Hematopoietic multipotent progenitor cell treated with erythropoietin and hydrocortisone succinate and interleukin-3 and kit ligand, for 8 days (in vitro differentiated cells): ENCODE measurements at regions not wholly inside any gene's neighbourhood (a gene's known extent, or its start where the extent isn't known, plus 50 kb on each side); places are given as distances from the start of the nearest gene placed in this dataset.

Source experiments
- DNase-seq: peaks from one replicate; pipeline ENCODE4 v3.0.0-alpha.2; 2015

GRCh38 chr5:2014058-2014610, 131.4 kb upstream of the IRX4 start:
- DNase-seq: no peak

DNA sequence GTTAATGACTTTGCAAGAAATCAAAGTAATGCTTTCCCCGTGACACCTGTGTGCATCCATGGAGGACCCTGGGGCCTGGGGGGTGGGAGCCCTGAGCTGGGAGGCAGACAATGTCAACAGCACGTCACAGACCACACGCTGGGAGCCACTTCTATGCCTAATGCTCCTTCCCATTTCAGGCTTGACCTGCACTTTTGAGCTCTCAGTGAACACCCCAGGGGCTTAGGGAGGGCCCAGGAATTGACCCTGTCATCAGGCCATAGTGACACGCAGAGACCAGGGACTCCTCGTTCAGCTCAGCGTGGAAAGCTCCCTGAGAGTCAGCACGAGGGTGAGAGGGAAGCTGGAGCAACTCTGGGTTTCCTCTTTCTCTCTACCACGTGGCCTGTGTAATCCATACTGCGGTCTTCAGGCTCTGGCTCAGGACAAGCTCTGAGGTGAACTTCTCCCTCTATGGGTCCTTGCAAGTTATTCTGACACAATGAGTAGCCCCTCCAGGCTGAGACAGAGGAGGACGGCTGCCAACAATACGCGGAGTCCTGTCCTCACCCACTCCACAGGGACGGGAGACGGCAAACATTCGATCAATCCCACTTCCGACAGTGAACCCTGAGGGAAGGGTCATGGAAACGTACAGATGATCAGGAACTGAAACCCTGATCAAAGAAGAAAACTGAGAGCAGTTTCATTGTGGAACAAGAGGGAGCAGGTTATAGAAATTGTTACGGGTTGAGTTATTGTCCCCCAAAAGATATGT, 130.8 kb upstream of the IRX4 start:
- DNase-seq: no peak

- DNase-seq: no peak
These were observed 130.2 kb upstream of the IRX4 start for GRCh38 chr5:2012885-2013284.

DNA sequence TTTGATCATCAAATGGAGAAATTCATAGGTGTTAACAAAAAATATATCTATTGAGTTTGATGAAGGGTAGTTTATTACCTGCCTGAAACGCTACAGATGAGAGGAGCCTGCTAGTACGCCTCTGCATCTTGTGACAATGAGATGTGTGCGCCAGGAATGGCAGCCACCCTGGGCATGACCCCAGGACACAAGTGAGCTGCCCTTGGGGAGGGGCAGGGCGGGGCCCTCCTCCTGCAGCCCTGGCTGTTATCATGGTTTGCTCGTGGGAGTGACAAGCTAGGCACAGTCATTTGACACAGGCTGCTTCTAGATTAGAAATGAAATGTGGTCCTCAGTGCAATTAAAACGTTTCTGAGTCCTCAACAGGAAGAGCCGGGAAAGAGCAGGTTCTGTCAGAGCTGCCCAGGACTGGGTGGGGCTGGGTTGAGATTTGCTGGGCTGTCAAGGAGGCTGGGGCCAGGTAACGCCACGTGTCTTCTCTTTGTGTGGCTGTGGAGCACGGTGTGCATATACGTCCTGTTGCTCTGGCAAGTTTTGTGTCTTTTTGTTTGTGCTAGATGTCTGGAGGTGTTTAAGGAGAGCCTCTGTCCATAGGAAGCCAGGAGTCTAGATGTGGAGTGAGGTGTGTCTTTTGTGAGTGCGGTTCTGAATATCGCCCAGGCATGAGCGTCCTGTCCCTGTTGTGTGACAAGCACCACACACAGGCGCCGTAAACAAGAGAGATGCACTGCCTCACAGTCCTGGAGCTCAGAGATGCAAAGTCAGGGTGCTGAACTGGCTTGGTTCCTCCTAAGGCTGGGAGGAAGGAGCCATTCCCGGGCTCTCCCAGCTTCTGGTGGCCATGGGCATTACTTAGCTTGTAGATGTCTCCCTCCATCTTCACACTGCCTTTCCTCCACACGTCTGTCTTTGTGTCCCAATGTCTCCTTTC, 129.0 kb upstream of the IRX4 start:
- no peak for DNase-seq

- no peak for DNase-seq
These were observed 128.2 kb upstream of the IRX4 start for GRCh38 chr5:2010940-2011339.

- no peak for DNase-seq
These were observed 127.5 kb upstream of the IRX4 start for GRCh38 chr5:2009986-2010914.

- no peak for DNase-seq
These were observed 126.3 kb upstream of the IRX4 start for GRCh38 chr5:2008851-2009629.

GRCh38 chr5:2007878-2008501, 125.3 kb upstream of the IRX4 start:
- no peak for DNase-seq

DNA sequence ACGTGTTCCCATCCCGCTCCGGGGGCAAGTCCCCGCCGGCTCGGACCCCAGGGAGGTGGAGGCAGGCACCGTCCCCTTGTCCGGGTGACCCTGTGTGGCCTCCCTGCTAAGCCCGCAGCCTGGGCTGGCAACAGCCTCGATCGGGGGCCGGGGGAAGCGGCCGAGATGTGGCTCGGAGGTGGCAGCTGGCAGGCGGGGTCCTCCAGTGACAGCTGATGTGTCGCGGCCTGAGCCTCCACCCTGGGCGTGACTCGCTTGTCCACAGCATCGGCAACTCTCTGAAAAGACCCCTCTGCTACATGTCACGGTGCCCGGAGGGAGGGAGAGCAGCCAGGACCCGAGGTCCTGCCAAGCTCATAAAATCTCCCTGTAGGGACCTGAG, 124.8 kb upstream of the IRX4 start:
- no peak for DNase-seq

GRCh38 chr5:2006971-2007291, 124.2 kb upstream of the IRX4 start:
- DNase-seq: no peak

GRCh38 chr5:2006193-2006970, 123.7 kb upstream of the IRX4 start:
- no peak for DNase-seq

- DNase-seq: no peak
These were observed 122.6 kb upstream of the IRX4 start for GRCh38 chr5:2005101-2006041.

DNA sequence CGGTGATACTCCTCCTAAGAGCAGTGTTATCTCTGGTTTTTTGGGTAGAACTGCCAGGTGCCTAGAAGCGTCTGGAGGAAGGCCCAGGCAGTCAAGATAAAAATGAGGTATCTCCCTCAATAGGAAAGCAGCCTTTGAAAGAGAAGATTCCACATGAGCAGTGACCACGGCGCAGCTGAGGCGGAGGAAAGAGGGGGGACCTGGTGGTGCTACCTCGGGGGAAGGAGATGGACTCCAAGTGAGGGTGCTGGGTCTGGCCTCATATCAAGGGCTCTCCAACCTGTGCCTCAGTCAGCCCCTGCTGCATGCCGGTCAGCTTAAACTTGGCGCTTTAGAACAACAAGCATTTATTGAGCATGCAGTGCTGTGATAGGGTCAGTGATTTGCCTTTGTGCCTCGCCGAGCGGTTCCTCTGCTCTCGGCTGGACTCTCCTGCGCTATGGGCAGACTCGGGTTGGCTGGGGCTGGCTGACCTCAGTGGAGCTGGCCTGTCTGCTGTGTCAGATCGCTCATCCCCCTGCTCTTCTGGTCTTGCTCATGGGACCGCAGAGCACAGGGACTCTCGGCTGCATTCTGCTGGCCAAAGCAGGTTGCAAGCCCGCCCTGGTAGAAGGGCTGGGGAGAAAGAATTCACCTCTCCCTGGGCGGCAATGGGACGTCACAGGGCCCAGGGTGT, 121.1 kb upstream of the IRX4 start:
- no peak for DNase-seq

- DNase-seq: no peak
These were observed 120.5 kb upstream of the IRX4 start for GRCh38 chr5:2003206-2003605.

- no peak for DNase-seq
These were observed 118.6 kb upstream of the IRX4 start for GRCh38 chr5:2001300-2001699.

- DNase-seq: no peak
These were observed 117.9 kb upstream of the IRX4 start for GRCh38 chr5:2000591-2000990.

DNA sequence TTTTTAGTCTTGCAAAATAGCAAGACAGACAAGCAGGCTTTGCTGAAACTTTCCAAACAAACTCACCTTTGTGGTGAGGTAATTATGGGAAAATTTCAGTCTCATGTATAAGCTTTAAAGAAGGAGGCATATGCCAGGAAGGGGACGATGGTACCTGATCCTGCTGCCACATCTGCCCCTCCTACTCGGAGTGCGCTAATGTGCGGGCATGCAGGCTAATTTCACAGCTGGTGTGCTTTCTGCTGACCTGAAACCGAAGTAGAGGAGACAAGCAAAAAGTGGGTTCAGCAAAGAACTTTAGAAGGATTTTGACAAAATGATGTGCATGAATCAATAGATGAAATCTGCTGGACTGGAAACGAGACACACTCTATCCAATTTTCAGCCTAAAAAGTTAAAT, 117.1 kb upstream of the IRX4 start:
- no peak for DNase-seq

DNA sequence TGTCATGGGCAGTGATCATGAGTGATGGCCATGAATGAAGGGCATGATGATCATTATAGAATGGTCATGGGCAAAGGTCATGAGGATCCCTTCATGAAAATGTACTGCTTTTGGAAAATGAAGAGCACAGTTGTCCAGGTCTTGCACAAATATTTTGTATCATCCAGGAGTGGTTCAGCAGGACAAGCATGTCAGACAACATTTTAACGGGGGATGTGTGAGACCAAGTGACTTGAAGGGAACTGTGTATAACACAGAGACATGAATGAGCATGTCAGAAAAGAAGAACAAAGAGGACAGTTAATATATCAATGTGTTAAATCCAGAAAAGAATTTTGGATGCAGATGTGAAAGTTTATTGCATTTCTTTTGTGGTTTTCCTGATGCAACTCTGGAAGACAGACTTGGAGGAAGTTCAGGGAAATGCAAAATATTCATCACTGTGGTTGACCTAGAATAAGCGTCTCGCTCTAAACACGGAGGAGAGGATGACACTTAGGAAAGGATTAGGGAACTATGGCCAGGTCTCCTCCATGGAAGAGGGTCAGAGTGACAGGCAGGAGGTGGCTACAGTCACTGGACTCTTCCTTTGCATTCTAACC, 116.1 kb upstream of the IRX4 start:
- DNase-seq: no peak

- no peak for DNase-seq
These were observed 115.6 kb upstream of the IRX4 start for GRCh38 chr5:1998348-1998669.
